ENCODE measurements at regions not wholly inside any gene's neighbourhood (a gene's known extent, or its start where the extent isn't known, plus 50 kb on each side); places are given as distances from the start of the nearest gene placed in this dataset.
"Not testable (repeated sequence)": the region's sequence is repeated elsewhere in the genome, so short reads cannot be mapped to it uniquely, and the experiment has no call there.

- DNase-seq = no peak
Measured at GRCh38 chr6:115617031-115617430, 443.7 kb downstream of the FRK start.

GRCh38 chr6:115613488-115613887 lies 447.2 kb downstream of the FRK start:
- DNase-seq = no peak

- no peak for DNase-seq
Measured at GRCh38 chr6:115612796-115613479, 447.8 kb downstream of the FRK start.

- no peak for DNase-seq
Measured at GRCh38 chr6:115612216-115612615, 448.5 kb downstream of the FRK start.

GRCh38 chr6:115610696-115611095 lies 450.0 kb downstream of the FRK start:
- no peak for DNase-seq

GRCh38 chr6:115609111-115609510 lies 451.6 kb downstream of the FRK start:
- no peak for DNase-seq

GRCh38 chr6:115602466-115602865 lies 458.2 kb downstream of the FRK start:
- DNase-seq = no peak

- no peak for DNase-seq
Measured at GRCh38 chr6:115601509-115601908, 459.2 kb downstream of the FRK start.

GRCh38 chr6:115601064-115601463 lies 459.6 kb downstream of the FRK start:
- DNase-seq = no peak

GRCh38 chr6:115594891-115595290 lies 465.8 kb downstream of the FRK start:
- no peak for DNase-seq

GRCh38 chr6:115592025-115592424 lies 468.7 kb downstream of the FRK start:
- DNase-seq = no peak

- DNase-seq = not testable (repeated sequence)
Measured at GRCh38 chr6:115589072-115589471, 471.6 kb downstream of the FRK start.

- DNase-seq = no peak
Measured at GRCh38 chr6:115583290-115583689, 477.4 kb downstream of the FRK start.

- no peak for DNase-seq
Measured at GRCh38 chr6:115582386-115582785, 478.3 kb downstream of the FRK start.

GRCh38 chr6:115579565-115579964 lies 481.1 kb downstream of the FRK start:
- DNase-seq = not testable (repeated sequence)

- no peak for DNase-seq
Measured at GRCh38 chr6:115577270-115577669, 483.4 kb downstream of the FRK start.

- DNase-seq = no peak
Measured at GRCh38 chr6:115575285-115575684, 485.4 kb downstream of the FRK start.

- no peak for DNase-seq
Measured at GRCh38 chr6:115573861-115574260, 486.8 kb downstream of the FRK start.

GRCh38 chr6:115570331-115570730 lies 490.4 kb downstream of the FRK start:
- no peak for DNase-seq

GRCh38 chr6:115554060-115554459 lies 506.6 kb downstream of the FRK start:
- no peak for DNase-seq

GRCh38 chr6:115551527-115551926 lies 509.2 kb downstream of the FRK start:
- DNase-seq = no peak

GRCh38 chr6:115545672-115545986 lies 515.1 kb downstream of the FRK start:
- DNase-seq = no peak

GRCh38 chr6:115544765-115545671 lies 515.7 kb downstream of the FRK start:
- no peak for DNase-seq

- DNase-seq = no peak
Measured at GRCh38 chr6:115540077-115540869, 520.4 kb downstream of the FRK start.
